ENCODE measurements at regions not wholly inside any gene's neighbourhood (a gene's known extent, or its start where the extent isn't known, plus 50 kb on each side); places are given as distances from the start of the nearest gene placed in this dataset.
"Not testable (repeated sequence)": the region's sequence is repeated elsewhere in the genome, so short reads cannot be mapped to it uniquely, and the experiment has no call there.

GRCh38 chr11:115606498-115607220 is 102.4 kb upstream of the CADM1 start:
- H3K4me3 ChIP-seq (ENCODE audit: low read depth, low read length), result no peak overlapping the region
- DNase-seq (ENCODE audit: low read depth), result no peak

DNA sequence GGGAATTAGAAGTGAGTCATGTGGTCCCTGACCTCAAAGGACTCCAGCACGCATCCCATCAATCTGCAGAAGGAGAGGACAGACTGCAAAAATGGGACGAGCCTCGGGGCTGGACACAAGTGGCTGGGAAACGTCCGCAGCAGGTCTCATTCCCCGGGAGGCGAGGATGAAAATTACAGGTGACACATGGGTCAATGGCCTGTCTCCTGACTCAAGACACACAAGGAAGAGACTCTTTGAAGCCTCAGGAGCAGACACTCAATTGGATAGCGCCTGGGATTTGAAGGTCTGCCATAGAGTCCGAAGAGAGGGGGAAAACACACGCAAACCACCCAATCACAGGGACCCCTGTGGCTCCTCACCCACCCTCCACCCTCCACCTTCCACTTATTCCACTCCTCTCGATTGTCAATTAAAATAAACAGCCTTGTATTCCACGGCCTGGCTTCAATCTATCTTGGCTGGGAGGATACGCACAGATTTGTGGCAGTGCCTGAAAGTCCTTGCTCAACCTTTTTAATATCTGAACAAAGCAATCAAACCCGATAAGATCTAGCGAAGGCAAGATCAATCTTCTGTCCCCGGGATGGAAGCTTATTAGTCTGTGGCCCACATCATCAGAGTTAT is 101.8 kb upstream of the CADM1 start:
- no peak overlapping the region for H3K4me3 ChIP-seq (ENCODE audit: low read depth, low read length)
- DNase-seq (ENCODE audit: low read depth), result no peak

DNA sequence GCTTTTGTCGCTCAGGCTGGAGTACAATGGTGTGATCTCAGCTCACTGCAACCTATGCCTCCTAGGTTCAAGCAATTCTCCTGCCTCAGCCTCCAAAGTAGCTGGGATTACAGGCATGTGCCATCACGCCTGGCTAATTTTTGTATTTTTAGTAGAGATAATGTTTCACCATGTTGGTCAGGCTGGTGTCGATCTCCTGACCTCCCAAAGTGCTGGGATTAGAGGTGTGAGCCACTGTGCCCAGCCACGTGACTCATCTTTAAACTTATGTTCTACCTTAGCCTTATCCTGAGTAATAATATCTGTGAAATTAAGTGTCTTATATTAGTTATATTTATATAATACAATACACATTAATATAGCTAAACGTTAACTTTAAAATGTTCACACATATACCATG is 101.2 kb upstream of the CADM1 start:
- H3K4me3 ChIP-seq (ENCODE audit: low read depth, low read length); DNase-seq (ENCODE audit: low read depth): not testable (repeated sequence)

DNA sequence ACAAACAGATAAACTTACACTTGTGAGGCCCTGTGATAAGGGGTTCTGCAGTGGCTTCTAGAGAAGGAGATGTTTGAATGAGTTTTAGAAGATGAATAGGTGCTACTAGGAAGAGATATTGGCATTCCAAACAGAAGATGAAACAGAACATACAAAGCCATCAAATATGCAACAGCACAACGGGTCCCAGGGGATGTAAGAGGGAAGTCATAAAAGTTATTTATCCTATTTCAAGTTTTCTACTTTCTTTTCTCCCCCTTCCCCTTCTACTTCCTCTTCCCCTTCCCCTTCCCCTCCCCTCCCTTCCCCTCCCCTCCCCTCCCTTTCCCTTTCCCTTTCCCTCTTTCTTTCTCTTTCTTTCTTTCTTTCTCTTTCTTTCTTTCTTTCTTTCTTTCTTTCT is 94.9 kb upstream of the CADM1 start:
- DNase-seq (ENCODE audit: low read depth), result no peak
- H3K4me3 ChIP-seq (ENCODE audit: low read depth, low read length), result no peak overlapping the region

GRCh38 chr11:115598257-115598901 is 94.2 kb upstream of the CADM1 start:
- H3K4me3 ChIP-seq (ENCODE audit: low read depth, low read length), result no peak overlapping the region
- no peak for DNase-seq (ENCODE audit: low read depth)

DNA sequence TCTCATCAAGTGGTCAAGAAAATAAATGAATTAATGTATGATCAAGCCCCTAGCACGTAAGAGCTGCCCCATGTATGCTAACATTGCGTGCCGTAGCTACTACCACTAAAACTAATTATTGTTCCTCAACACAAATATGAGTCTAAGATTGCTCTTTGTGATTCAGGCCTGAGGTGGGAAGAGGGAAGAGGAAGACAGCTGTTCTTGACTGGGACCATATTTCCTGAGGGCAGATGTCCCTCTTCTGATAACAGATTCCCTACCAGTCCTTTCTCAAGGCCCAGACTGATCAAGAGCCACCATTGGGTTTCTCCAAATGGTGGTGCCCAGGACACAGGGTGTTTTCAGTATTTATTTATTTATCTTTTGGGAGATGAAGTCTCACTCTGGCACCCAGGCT is 87.2 kb upstream of the CADM1 start:
- DNase-seq (ENCODE audit: low read depth), result no peak
- H3K4me3 ChIP-seq (ENCODE audit: low read depth, low read length), result no peak overlapping the region

GRCh38 chr11:115590254-115590653 is 86.0 kb upstream of the CADM1 start:
- no peak for DNase-seq (ENCODE audit: low read depth)
- no peak overlapping the region for H3K4me3 ChIP-seq (ENCODE audit: low read depth, low read length)

DNA sequence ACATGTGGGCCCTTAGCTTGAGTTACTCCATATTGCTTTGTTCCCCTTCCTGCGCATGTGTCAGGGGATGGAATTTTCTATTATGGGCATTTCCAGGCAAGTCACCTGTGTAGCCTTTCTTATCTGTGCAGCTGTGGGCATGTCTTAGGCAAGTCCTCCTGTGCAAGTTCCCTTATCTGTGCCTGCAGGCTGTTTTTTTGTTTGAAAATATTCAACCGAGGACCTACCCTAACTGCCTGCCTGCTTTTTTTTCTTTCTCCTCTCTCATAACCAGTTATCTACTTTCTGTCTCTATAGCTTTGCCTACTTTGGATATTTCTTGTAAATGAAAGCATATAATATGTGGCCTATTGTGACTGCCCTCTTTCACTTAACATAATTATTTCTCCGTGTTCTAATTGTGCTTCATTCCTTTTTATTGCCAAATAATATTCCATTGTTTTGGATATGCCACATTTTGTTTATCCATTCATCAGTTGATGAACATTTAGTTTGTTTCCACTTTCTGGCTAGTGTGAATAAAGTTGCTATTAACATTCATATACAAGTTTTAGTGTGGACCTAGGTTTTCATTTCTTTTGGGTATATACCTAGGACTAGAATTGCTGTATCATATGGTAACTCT is 83.6 kb upstream of the CADM1 start:
- H3K4me3 ChIP-seq (ENCODE audit: low read depth, low read length), result no peak overlapping the region
- no peak for DNase-seq (ENCODE audit: low read depth)

DNA sequence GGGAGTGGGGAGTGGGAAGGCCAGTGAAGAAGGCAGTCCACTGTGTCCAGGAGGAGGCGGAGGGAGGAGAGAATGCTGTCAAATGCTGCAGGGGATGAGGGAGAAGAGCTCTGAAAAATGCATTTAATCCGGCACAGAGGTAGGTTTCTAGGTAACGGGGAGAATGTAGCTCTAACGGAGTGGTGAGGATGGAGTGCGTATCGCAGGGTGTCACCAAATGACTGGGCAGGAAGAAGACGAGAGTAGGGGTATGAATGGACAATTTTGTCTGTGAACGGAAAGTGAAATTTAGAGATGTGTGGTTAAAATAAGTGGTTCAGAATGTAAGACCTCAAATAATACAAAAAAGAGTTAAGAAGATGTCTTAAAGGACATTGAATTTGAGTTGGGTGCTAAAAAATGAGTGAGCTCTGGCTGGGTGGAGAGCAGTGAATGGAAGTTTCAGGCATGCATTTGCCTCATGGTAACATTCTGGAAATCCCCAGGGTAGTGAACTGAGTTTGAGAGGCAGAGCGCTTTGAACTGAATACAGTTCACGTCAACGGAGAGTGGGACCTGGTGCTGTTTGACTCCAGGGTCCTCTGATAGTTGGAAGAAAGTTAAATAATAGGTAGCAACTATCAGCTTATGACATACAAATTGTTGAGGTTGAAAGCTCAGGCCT is 81.3 kb upstream of the CADM1 start:
- DNase-seq (ENCODE audit: low read depth), result no peak
- H3K4me3 ChIP-seq (ENCODE audit: low read depth, low read length), result no peak overlapping the region

DNA sequence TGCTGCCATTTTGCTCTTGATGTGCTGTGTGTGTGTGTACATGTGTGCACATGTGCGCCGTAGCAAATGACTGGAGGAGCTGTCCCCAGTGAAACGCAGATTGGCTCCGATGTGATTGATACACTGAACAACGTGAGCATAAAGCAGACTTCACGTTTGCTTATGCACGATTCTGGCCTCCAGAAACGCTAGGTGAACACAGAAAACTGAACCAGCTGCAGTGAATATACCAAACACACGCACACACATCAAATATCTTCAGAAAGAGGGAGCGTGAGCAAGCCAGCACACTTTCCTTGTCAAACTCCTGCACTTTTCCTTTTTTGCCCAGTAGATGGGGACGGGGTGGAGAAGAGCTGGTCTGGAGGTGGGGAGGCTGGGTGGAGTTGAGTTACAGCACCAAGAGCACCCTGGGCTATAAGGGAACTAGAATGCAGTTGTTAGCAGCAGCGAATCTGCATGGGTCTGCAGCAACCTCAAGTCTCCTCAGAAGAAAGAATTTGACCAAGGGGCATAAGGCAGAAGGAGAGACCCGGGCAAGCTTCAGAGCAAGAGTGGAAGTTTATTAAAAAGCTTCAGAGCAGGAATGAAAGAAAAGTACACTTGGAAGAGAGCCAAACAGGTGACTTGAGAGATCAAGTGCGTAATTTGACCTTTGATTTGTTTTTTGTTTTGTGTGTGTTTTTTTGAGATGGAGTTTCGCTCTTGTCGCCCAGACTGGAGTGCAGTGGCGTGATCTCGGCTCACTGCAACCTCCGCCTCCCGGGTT is 77.8 kb upstream of the CADM1 start:
- no peak overlapping the region for H3K4me3 ChIP-seq (ENCODE audit: low read depth, low read length)
- no peak for DNase-seq (ENCODE audit: low read depth)

- no peak for DNase-seq (ENCODE audit: low read depth)
- no peak overlapping the region for H3K4me3 ChIP-seq (ENCODE audit: low read depth, low read length)
Observed at GRCh38 chr11:115580927-115581680, 76.9 kb upstream of the CADM1 start.

- DNase-seq (ENCODE audit: low read depth), result no peak
Observed at GRCh38 chr11:115580416-115580815, 76.2 kb upstream of the CADM1 start.

DNA sequence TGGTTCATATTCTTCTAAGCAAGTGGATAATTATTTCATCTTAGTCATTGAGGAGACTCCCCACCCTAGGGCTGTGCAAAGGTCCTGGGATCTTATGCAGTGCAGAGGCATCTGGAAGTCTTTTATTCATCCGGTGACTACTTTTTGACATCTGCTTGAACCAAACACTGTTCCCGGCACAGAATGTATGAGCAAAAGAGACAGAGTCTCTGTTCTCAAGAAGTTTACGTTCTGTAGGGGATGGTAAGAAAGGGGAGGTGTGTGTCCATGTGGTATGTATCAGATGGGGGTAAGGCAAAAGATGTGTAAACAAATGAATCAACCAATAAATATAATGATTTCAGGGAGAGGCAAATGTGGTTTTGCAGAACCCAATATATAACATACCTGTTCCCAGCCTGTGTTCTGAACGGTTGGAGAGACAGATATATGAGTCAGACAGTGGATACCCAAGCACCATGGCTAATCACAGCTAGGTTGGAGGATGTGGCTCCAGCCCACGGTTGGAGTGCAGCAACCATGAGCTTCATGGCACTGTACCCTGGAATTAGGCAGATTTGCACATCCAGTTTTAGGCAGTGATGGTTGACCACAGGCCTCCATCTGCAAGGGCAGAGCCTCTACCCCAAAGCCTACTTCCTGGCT is 75.1 kb upstream of the CADM1 start:
- no peak overlapping the region for H3K4me3 ChIP-seq (ENCODE audit: low read depth, low read length)
- DNase-seq (ENCODE audit: low read depth), result no peak

More at GRCh38 chr11:115580416-115580815, 76.2 kb upstream of the CADM1 start:
- no peak overlapping the region for H3K4me3 ChIP-seq (ENCODE audit: low read depth, low read length)

DNA sequence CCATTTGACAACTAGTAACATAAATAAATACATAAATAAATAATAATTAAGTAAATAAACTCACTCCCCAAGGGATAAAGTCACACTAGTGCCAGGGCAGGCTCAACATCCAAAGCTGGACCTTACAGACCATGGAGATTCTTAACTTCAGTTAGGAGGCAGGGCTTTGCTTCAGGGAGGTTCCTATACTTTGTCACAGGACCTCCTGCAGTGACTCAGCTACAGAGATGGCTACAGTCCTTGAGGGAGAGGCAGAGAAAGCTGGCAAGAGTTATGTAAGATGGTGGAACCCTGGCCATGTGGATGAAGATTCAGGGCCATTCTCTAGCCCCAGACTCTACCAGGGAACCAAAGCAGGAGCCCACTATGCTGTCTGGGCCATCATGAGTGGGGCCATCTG is 74.1 kb upstream of the CADM1 start:
- H3K4me3 ChIP-seq (ENCODE audit: low read depth, low read length), result no peak overlapping the region
- no peak for DNase-seq (ENCODE audit: low read depth)

DNA sequence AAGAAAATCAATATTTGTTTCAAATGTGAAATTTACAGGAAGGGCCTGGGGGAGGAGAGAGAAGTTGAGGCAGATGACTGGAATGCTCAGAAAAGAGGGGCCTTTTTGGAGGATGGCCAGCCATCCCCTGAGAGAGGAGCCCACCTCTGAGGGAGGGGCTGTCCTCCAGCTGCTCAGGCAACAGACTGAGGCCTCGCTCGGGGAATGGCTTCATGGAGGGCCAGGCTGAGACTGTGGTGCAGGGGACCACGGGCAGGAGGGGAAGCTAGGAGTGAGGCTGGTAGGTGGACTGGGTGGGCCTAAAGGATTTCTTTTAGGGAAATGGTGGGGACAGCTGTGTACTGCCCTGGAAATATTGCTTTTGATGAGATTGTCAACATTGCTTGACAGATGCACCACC is 73.5 kb upstream of the CADM1 start:
- H3K4me3 ChIP-seq (ENCODE audit: low read depth, low read length), result no peak overlapping the region
- no peak for DNase-seq (ENCODE audit: low read depth)

GRCh38 chr11:115576606-115577380 is 72.6 kb upstream of the CADM1 start:
- no peak for DNase-seq (ENCODE audit: low read depth)
- no peak overlapping the region for H3K4me3 ChIP-seq (ENCODE audit: low read depth, low read length)

GRCh38 chr11:115572551-115572950 is 68.3 kb upstream of the CADM1 start:
- no peak overlapping the region for H3K4me3 ChIP-seq (ENCODE audit: low read depth, low read length)
- no peak for DNase-seq (ENCODE audit: low read depth)
